Hepatocyte (in vitro differentiated cells): ENCODE measurements at regions not wholly inside any gene's neighbourhood (a gene's known extent, or its start where the extent isn't known, plus 50 kb on each side); places are given as distances from the start of the nearest gene placed in this dataset.

Experiments used
- CTCF ChIP-seq: fragments of 200-600 bp; sonication (generic); IDR thresholded peaks from 2 replicates; pipeline ENCODE4 v1.5.1; 2016; ENCODE audit warnings: antibody characterized with exemption, mild to moderate bottlenecking; ENCODE audit not compliant: poor library complexity
- EZH2 ChIP-seq: fragments of 200-600 bp; sonication (generic); IDR thresholded peaks from 2 replicates; pipeline ENCODE4 v1.6.1; 2016; ENCODE audit warnings: antibody characterized with exemption, mild to moderate bottlenecking, borderline replicate concordance
- EZH2phosphoT487 ChIP-seq: fragments of 200-600 bp; sonication (generic); IDR thresholded peaks from one replicate; pipeline ENCODE4 v1.6.1; 2018; ENCODE audit warnings: antibody characterized with exemption, mild to moderate bottlenecking, low read depth, moderate library complexity; ENCODE audit not compliant: unreplicated experiment, severe bottlenecking

GRCh38 chr11:104408630-104409029 is 244.7 kb upstream of the PDGFD start:
- TF ChIP-seq EZH2phosphoT487 = no peak
- no peak for TF ChIP-seq CTCF
- no peak for TF ChIP-seq EZH2
